ENCODE measurements at regions not wholly inside any gene's neighbourhood (a gene's known extent, or its start where the extent isn't known, plus 50 kb on each side); places are given as distances from the start of the nearest gene placed in this dataset.

DNA sequence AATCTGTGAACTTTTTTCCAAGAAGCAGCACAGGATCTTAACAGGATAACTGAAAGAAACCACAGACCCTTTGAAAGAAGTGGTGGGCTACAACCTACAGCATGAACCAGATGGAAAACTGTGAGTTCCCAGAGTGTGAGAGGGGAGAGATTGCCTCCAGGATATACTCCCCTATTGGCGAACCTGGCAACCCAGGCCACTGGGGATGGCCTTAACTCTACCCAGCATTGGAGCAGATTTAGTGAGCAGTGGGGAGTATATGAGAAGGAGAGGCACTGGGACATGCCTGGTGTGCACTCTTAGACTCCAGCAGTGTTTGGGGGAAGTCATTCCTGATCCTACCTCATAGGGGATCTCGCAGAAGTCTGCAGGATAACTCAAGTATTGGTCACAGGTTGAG is 201.0 kb upstream of the TP63 start:
- no peak for TF ChIP-seq POLR2A (IDR thresholded peaks at IDR 0.05)
- TF ChIP-seq, protein P1, sequence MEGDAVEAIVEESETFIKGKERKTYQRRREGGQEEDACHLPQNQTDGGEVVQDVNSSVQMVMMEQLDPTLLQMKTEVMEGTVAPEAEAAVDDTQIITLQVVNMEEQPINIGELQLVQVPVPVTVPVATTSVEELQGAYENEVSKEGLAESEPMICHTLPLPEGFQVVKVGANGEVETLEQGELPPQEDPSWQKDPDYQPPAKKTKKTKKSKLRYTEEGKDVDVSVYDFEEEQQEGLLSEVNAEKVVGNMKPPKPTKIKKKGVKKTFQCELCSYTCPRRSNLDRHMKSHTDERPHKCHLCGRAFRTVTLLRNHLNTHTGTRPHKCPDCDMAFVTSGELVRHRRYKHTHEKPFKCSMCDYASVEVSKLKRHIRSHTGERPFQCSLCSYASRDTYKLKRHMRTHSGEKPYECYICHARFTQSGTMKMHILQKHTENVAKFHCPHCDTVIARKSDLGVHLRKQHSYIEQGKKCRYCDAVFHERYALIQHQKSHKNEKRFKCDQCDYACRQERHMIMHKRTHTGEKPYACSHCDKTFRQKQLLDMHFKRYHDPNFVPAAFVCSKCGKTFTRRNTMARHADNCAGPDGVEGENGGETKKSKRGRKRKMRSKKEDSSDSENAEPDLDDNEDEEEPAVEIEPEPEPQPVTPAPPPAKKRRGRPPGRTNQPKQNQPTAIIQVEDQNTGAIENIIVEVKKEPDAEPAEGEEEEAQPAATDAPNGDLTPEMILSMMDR (IDR thresholded peaks at IDR 0.05), result no peak
- no peak for TF ChIP-seq EP300 (IDR thresholded peaks at IDR 0.05)
